Thyroid gland (tissue), 4 donors: ENCODE measurements at regions not wholly inside any gene's neighbourhood (a gene's known extent, or its start where the extent isn't known, plus 50 kb on each side); places are given as distances from the start of the nearest gene placed in this dataset.

Experiments
- POLR2A ChIP-seq, 2 donors: fragments of 450-650 bp; IDR thresholded peaks; one replicate each; pipeline ENCODE4 v1.6.1; 2017; ENCODE audit warnings: antibody characterized with exemption in 2 of 2, mild to moderate bottlenecking in 2 of 2, moderate library complexity in 1 of 2
- TF ChIP-seq, protein P1 (sequence below), 6 experiments: fragments of 200-600 bp in 3 of 6; fragments of 450-650 bp in 3 of 6; sonication (generic) in 3 of 6; IDR thresholded peaks; one replicate each; pipeline ENCODE4 v1.5.1; 2016 to 2019; ENCODE audit warnings: antibody characterized with exemption in 6 of 6, mild to moderate bottlenecking in 2 of 6, inconsistent platforms in 1 of 6, moderate library complexity in 1 of 6

DNA sequence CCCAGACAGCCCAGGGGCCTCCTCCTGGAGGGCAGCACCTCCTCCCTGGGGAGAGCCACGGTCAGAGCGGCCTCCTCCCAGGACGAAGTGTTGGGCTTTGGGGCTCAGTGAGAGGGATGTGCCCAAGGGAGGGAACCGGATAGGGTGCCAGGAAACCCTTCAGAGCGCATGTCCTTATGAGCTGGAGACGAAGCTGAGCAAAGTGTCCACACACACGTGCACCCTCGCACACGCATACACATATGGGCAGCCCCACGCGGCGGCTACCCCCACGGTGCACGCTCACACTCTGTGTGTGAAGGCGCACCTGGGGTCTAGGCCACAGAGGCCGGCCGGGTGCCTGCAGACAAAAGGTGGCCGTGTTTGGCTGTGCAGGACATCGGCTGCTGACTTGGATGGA, 106.1 kb upstream of the HDAC4 start:
- TF ChIP-seq, protein P1, sequence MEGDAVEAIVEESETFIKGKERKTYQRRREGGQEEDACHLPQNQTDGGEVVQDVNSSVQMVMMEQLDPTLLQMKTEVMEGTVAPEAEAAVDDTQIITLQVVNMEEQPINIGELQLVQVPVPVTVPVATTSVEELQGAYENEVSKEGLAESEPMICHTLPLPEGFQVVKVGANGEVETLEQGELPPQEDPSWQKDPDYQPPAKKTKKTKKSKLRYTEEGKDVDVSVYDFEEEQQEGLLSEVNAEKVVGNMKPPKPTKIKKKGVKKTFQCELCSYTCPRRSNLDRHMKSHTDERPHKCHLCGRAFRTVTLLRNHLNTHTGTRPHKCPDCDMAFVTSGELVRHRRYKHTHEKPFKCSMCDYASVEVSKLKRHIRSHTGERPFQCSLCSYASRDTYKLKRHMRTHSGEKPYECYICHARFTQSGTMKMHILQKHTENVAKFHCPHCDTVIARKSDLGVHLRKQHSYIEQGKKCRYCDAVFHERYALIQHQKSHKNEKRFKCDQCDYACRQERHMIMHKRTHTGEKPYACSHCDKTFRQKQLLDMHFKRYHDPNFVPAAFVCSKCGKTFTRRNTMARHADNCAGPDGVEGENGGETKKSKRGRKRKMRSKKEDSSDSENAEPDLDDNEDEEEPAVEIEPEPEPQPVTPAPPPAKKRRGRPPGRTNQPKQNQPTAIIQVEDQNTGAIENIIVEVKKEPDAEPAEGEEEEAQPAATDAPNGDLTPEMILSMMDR (IDR thresholded peaks at IDR 0.05), result no peak
- no peak for TF ChIP-seq POLR2A (IDR thresholded peaks at IDR 0.05)
